Liver (tissue), 8 donors: ENCODE measurements at regions not wholly inside any gene's neighbourhood (a gene's known extent, or its start where the extent isn't known, plus 50 kb on each side); places are given as distances from the start of the nearest gene placed in this dataset.

Source experiments
- DNase-seq: peaks from one replicate; pipeline ENCODE4 v3.0.0-alpha.2; 2017; ENCODE audit warnings: low spot score
- H3K27ac ChIP-seq, 2 donors: one replicate each; pipeline ENCODE4 v1.7.0; 2013; ENCODE audit warnings: inconsistent platforms in 2 of 2, low read length in 2 of 2, control low read depth in 1 of 2, low read depth in 1 of 2, mild to moderate bottlenecking in 1 of 2
- H3K27me3 ChIP-seq, 4 donors: one replicate each; pipeline versions ENCODE4 v1.6.1 to v1.7.0; 2013; ENCODE audit warnings: low read length in 3 of 4, inconsistent platforms in 1 of 4, mild to moderate bottlenecking in 1 of 4, moderate library complexity in 1 of 4; ENCODE audit not compliant: control insufficient read depth in 4 of 4, insufficient read depth in 4 of 4
- H3K36me3 ChIP-seq, 4 donors: one replicate each; pipeline versions ENCODE4 v1.6.1 to v1.7.0; 2013; ENCODE audit warnings: low read length in 3 of 4, mild to moderate bottlenecking in 3 of 4, low read depth in 1 of 4, moderate library complexity in 1 of 4; ENCODE audit not compliant: control insufficient read depth in 4 of 4, insufficient read depth in 3 of 4
- H3K4me1 ChIP-seq, 4 donors: one replicate each; pipeline versions ENCODE4 v1.6.1 to v1.7.0; 2013; ENCODE audit warnings: low read length in 3 of 4, mild to moderate bottlenecking in 3 of 4, moderate library complexity in 1 of 4; ENCODE audit not compliant: control insufficient read depth in 4 of 4, insufficient read depth in 4 of 4
- H3K4me3 ChIP-seq, 3 donors: one replicate each; pipeline versions ENCODE4 v1.6.1 to v1.7.0; 2013; ENCODE audit warnings: low read length in 3 of 3, control low read depth in 1 of 3, low read depth in 1 of 3, mild to moderate bottlenecking in 1 of 3
- H3K9ac ChIP-seq, 2 donors: one replicate each; pipeline ENCODE4 v1.7.0; 2013; ENCODE audit warnings: low read length in 2 of 2, mild to moderate bottlenecking in 2 of 2, moderate library complexity in 2 of 2, control low read depth in 1 of 2, low read depth in 1 of 2
- H3K9me3 ChIP-seq, 4 donors: one replicate each; pipeline versions ENCODE4 v1.6.1 to v1.7.0; 2013; ENCODE audit warnings: low read length in 3 of 4; ENCODE audit not compliant: control insufficient read depth in 4 of 4
- EGR1 ChIP-seq, 2 donors: IDR thresholded peaks; 2 replicates each; pipeline ENCODE4 v1.6.1; 2016 to 2018; ENCODE audit warnings: antibody characterized with exemption in 2 of 2, low read depth in 2 of 2
- FOXA1 ChIP-seq: IDR thresholded peaks from 2 replicates; pipeline ENCODE4 v1.6.1; 2016; ENCODE audit warnings: antibody characterized with exemption
- FOXA2 ChIP-seq: IDR thresholded peaks from 2 replicates; pipeline ENCODE4 v1.6.1; 2016; ENCODE audit warnings: antibody characterized with exemption
- GABPA ChIP-seq, 2 donors: IDR thresholded peaks in 1 of 2; conservative IDR thresholded peaks in 1 of 2; 2 replicates each; pipeline ENCODE4 v1.6.1; 2016; ENCODE audit warnings: antibody characterized with exemption in 2 of 2, mild to moderate bottlenecking in 1 of 2, moderate library complexity in 1 of 2
- HNF4G ChIP-seq: IDR thresholded peaks from 2 replicates; pipeline ENCODE4 v1.6.1; 2016; ENCODE audit warnings: antibody characterized with exemption
- JUND ChIP-seq, 2 donors: IDR thresholded peaks; 2 replicates each; pipeline ENCODE4 v1.6.1; 2016; ENCODE audit warnings: antibody characterized with exemption in 2 of 2
- NR2F2 ChIP-seq: IDR thresholded peaks from 2 replicates; pipeline ENCODE4 v1.6.1; 2016; ENCODE audit warnings: antibody characterized with exemption
- RAD21 ChIP-seq, 2 donors: IDR thresholded peaks; 2 replicates each; pipeline ENCODE4 v1.6.1; 2016; ENCODE audit warnings: antibody characterized with exemption in 2 of 2, mild to moderate bottlenecking in 2 of 2
- RXRA ChIP-seq, 2 donors: IDR thresholded peaks; 2 replicates each; pipeline ENCODE4 v1.6.1; 2017 to 2018; ENCODE audit warnings: antibody characterized with exemption in 2 of 2, mild to moderate bottlenecking in 1 of 2
- TAF1 ChIP-seq: conservative IDR thresholded peaks from 2 replicates; pipeline ENCODE4 v1.6.1; 2016; ENCODE audit warnings: antibody characterized with exemption, mild to moderate bottlenecking
- YY1 ChIP-seq: IDR thresholded peaks from 2 replicates; pipeline ENCODE4 v1.6.1; 2016; ENCODE audit warnings: antibody characterized with exemption, mild to moderate bottlenecking
- WGBS: extraction: QIAGEN DNeasy Blood & Tissue Kit; methylation state at CpG from one replicate; pipeline ENCODE4 v1.1.7; 2013; 5-methylcytosine and 5-hydroxymethylcytosine counted together
- TF ChIP-seq, protein P1 (sequence below): IDR thresholded peaks from 2 replicates; pipeline ENCODE4 v1.6.1; 2016; ENCODE audit warnings: antibody characterized with exemption, mild to moderate bottlenecking
- TF ChIP-seq, protein P2 (sequence below): IDR thresholded peaks from 2 replicates; pipeline ENCODE4 v1.6.1; 2016; ENCODE audit warnings: antibody characterized with exemption
- TF ChIP-seq, protein P3 (sequence below): IDR thresholded peaks from 2 replicates; pipeline ENCODE4 v1.6.1; 2016; ENCODE audit warnings: antibody characterized with exemption
- TF ChIP-seq, protein P4 (sequence below): fragments of 150-350 bp; IDR thresholded peaks from 2 replicates; pipeline ENCODE4 v1.5.1; 2017; ENCODE audit warnings: improper control_type of control experiment, low read depth, low read length; ENCODE audit not compliant: missing input control
- TF ChIP-seq, protein P5 (sequence below): IDR thresholded peaks from 2 replicates; pipeline ENCODE4 v1.6.1; 2016; ENCODE audit warnings: antibody characterized with exemption
- donor health status: healthy.
- donor health status: healthy.
- donor health status: healthy.
- donor health status: healthy.
- donor health status: healthy.

DNA sequence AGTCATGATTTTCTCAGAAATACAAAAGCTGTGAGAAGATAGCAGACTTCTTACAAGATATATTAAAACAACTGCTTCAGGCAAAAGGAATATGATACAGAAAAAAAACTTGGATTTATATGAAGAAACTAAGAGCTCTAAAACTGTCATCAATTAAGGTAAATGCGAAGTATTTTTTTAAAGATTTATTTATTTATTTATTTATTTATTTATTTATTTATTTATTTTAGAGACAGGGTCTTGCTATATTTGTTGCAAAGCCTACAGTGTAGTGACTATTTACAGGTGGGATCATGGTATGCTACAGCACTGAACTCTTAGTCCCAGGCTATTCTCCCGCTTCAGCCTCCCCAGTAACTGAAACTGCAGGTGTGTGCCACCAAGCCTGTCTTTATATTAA is 274.3 kb upstream of the BCHE start (continued):
- TF ChIP-seq, protein P1, sequence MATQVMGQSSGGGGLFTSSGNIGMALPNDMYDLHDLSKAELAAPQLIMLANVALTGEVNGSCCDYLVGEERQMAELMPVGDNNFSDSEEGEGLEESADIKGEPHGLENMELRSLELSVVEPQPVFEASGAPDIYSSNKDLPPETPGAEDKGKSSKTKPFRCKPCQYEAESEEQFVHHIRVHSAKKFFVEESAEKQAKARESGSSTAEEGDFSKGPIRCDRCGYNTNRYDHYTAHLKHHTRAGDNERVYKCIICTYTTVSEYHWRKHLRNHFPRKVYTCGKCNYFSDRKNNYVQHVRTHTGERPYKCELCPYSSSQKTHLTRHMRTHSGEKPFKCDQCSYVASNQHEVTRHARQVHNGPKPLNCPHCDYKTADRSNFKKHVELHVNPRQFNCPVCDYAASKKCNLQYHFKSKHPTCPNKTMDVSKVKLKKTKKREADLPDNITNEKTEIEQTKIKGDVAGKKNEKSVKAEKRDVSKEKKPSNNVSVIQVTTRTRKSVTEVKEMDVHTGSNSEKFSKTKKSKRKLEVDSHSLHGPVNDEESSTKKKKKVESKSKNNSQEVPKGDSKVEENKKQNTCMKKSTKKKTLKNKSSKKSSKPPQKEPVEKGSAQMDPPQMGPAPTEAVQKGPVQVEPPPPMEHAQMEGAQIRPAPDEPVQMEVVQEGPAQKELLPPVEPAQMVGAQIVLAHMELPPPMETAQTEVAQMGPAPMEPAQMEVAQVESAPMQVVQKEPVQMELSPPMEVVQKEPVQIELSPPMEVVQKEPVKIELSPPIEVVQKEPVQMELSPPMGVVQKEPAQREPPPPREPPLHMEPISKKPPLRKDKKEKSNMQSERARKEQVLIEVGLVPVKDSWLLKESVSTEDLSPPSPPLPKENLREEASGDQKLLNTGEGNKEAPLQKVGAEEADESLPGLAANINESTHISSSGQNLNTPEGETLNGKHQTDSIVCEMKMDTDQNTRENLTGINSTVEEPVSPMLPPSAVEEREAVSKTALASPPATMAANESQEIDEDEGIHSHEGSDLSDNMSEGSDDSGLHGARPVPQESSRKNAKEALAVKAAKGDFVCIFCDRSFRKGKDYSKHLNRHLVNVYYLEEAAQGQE, result no peak
- TF ChIP-seq JUND (IDR thresholded peaks at IDR 0.05), result no peak
- TF ChIP-seq, protein P2, sequence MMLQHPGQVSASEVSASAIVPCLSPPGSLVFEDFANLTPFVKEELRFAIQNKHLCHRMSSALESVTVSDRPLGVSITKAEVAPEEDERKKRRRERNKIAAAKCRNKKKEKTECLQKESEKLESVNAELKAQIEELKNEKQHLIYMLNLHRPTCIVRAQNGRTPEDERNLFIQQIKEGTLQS, result no peak

DNA sequence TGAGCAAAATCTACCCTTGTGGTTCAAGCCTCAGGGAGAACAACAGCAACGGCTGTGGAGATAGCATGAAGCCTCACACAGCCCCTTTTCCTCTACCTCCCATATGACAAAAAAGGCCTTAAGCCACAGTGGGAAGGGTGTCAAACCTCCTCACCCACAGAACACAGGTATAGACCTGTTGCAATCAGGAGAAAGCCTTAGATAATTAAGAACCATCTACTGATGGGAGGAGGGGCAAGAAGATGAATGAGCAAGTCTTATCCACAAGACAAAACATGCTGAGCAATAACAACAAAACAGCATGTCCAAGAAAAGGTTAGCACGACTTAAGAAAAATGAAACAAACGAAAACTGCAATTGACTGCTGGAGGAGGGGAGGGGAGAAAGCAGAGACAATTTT is 272.9 kb upstream of the BCHE start:
- Histone ChIP-seq H3K27me3 (no peaks in the 10 kb centered on the region), H3K9me3 (no peaks in the 10 kb centered on the region), H3K4me1 (no peaks in the 10 kb centered on the region), H3K9ac (no peak overlapping the region), H3K4me3 (no peak overlapping the region), H3K27ac (no peak overlapping the region), H3K36me3 (no peaks in the 10 kb centered on the region)
- DNase-seq, result no peak
- TF ChIP-seq RXRA (IDR thresholded peaks at IDR 0.05) (no peak), NR2F2 (no peak), YY1 (no peak), FOXA1 (no peak), RAD21 (IDR thresholded peaks at IDR 0.05) (no peak)
- TF ChIP-seq, protein P2, result no peak
- WGBS, result 66% methylated on average over 3 of the region's 3 CpGs

DNA sequence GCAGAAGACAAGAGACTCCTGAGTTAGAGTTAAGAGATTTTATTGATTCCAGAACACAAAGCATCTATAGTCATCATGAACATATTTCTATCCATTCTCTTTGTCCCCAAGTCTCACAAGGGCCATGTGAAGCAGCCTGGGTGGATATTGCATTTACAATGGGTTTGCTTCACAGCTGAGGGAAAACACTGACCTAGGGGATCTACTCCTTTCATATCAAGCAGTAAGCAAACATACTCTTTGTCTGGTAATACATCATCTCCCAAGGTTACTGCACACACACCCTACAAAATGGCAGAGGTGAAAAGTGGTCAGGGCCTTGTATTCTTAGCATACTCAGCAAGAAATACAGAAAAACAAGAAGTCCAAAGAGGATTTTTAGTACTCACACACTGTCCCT is 267.7 kb upstream of the BCHE start:
- Histone ChIP-seq H3K4me1 (no peaks in the 10 kb centered on the region), H3K9ac (no peak overlapping the region), H3K27ac (no peak overlapping the region), H3K4me3 (no peak overlapping the region), H3K36me3 (no peaks in the 10 kb centered on the region), H3K9me3 (no peaks in the 10 kb centered on the region), H3K27me3 (no peaks in the 10 kb centered on the region)
- TF ChIP-seq JUND (IDR thresholded peaks at IDR 0.05) (no peak), GABPA (IDR thresholded peaks at IDR 0.05 in 1 of 2, conservative IDR thresholded peaks at IDR 0.05 in 1 of 2) (no peak), FOXA2 (no peak), YY1 (no peak), EGR1 (IDR thresholded peaks at IDR 0.05; ENCODE audit: low read depth in 2 of 2) (no peak), RXRA (IDR thresholded peaks at IDR 0.05) (no peak), HNF4G (no peak), NR2F2 (no peak), RAD21 (IDR thresholded peaks at IDR 0.05) (no peak), TAF1 (no peak), FOXA1 (no peak)
- TF ChIP-seq, protein P3, sequence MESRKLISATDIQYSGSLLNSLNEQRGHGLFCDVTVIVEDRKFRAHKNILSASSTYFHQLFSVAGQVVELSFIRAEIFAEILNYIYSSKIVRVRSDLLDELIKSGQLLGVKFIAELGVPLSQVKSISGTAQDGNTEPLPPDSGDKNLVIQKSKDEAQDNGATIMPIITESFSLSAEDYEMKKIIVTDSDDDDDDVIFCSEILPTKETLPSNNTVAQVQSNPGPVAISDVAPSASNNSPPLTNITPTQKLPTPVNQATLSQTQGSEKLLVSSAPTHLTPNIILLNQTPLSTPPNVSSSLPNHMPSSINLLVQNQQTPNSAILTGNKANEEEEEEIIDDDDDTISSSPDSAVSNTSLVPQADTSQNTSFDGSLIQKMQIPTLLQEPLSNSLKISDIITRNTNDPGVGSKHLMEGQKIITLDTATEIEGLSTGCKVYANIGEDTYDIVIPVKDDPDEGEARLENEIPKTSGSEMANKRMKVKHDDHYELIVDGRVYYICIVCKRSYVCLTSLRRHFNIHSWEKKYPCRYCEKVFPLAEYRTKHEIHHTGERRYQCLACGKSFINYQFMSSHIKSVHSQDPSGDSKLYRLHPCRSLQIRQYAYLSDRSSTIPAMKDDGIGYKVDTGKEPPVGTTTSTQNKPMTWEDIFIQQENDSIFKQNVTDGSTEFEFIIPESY, result no peak
- TF ChIP-seq, protein P4, sequence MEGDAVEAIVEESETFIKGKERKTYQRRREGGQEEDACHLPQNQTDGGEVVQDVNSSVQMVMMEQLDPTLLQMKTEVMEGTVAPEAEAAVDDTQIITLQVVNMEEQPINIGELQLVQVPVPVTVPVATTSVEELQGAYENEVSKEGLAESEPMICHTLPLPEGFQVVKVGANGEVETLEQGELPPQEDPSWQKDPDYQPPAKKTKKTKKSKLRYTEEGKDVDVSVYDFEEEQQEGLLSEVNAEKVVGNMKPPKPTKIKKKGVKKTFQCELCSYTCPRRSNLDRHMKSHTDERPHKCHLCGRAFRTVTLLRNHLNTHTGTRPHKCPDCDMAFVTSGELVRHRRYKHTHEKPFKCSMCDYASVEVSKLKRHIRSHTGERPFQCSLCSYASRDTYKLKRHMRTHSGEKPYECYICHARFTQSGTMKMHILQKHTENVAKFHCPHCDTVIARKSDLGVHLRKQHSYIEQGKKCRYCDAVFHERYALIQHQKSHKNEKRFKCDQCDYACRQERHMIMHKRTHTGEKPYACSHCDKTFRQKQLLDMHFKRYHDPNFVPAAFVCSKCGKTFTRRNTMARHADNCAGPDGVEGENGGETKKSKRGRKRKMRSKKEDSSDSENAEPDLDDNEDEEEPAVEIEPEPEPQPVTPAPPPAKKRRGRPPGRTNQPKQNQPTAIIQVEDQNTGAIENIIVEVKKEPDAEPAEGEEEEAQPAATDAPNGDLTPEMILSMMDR, result no peak
- TF ChIP-seq, protein P2, result no peak
- TF ChIP-seq, protein P1, result no peak
- TF ChIP-seq, protein P5, sequence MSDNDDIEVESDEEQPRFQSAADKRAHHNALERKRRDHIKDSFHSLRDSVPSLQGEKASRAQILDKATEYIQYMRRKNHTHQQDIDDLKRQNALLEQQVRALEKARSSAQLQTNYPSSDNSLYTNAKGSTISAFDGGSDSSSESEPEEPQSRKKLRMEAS, result no peak
- no peak for DNase-seq
